MM.1S (cell line): ENCODE measurements at regions not wholly inside any gene's neighbourhood (a gene's known extent, or its start where the extent isn't known, plus 50 kb on each side); places are given as distances from the start of the nearest gene placed in this dataset.

Experiments
- EZH2 ChIP-seq: fragments of 300-600 bp; sonication (generic); optimal IDR thresholded peaks from 2 replicates; pipeline ENCODE3; 2017; ENCODE audit warnings: low read depth, mild to moderate bottlenecking, antibody characterized with exemption, low read length, mixed read lengths
- TF ChIP-seq, protein P1 (sequence below): fragments of 300-600 bp; sonication (generic); IDR thresholded peaks from 2 replicates; pipeline ENCODE4 v1.5.1; 2016; ENCODE audit warnings: antibody characterized with exemption, low read length, mixed read lengths

DNA sequence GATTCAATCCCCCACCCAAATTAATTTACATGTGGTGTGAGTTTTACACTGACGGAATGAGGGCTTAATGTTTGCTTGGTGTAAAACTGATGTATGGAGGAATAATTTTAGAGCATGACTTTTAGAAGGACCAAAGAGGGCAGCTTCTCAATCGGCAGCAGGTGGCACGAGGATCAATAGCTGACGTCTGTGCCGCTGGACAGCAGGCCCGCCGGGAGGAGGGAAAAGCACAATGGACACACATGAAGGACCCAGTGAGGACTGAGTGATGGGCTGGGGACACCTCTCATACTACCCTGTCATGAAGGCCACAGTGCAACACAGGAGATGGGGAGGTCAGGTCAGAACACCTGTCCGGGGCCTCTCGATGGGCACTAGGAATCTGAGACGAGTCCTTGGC lies 61.4 kb upstream of the NSMCE3 start:
- TF ChIP-seq, protein P1, sequence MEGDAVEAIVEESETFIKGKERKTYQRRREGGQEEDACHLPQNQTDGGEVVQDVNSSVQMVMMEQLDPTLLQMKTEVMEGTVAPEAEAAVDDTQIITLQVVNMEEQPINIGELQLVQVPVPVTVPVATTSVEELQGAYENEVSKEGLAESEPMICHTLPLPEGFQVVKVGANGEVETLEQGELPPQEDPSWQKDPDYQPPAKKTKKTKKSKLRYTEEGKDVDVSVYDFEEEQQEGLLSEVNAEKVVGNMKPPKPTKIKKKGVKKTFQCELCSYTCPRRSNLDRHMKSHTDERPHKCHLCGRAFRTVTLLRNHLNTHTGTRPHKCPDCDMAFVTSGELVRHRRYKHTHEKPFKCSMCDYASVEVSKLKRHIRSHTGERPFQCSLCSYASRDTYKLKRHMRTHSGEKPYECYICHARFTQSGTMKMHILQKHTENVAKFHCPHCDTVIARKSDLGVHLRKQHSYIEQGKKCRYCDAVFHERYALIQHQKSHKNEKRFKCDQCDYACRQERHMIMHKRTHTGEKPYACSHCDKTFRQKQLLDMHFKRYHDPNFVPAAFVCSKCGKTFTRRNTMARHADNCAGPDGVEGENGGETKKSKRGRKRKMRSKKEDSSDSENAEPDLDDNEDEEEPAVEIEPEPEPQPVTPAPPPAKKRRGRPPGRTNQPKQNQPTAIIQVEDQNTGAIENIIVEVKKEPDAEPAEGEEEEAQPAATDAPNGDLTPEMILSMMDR = no peak
- TF ChIP-seq EZH2 = no peak
